Kidney capillary endothelial cell (primary cell): ENCODE measurements at regions not wholly inside any gene's neighbourhood (a gene's known extent, or its start where the extent isn't known, plus 50 kb on each side); places are given as distances from the start of the nearest gene placed in this dataset.
"Not testable (repeated sequence)": the region's sequence is repeated elsewhere in the genome, so short reads cannot be mapped to it uniquely, and the experiment has no call there.

ENCODE experiments used
- DNase-seq: peaks from one replicate; pipeline ENCODE4 v3.0.0-alpha.2; 2018; ENCODE audit warnings: low spot score

DNA sequence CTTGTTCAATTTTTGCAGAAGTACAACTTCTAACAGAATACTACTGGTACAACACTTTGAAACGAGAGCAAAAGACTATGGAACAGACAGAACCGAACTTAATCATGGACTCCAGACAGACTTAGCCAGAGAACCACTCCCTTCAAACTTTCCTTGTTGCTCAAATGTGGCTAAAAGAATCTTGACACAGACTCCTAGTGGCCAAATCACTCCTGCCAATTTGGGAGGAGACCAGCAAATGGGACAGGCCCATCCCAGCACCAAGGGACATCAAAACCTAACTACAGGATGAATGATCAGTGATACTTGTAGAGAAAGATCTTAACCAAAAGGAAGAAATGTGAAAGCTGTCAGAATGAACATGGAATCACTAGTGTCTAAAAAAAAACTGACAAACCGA, 154.0 kb downstream of the MATN1 start:
- DNase-seq, result no peak

- DNase-seq, result no peak
Measured at GRCh38 chr1:30562559-30562958, 160.8 kb downstream of the MATN1 start.

DNA sequence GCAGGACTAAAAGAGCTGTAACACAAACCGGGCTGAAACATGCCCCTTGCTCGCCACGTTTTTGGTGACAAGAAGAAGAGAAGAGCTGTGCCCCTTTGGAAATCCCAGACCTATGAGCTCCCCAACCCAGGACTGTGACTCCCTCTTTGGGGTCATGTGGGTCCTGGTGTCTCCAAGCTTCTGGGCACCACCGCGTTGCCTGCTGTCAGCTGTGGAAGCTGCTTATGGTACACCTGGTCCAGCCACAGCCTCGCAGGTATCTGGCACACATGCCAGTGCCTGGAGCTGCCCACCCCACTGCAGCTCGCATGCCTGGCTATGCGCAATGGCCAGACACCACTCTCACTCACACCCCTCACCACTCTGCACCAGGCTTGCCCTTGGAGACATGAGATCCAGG, 171.8 kb downstream of the MATN1 start:
- no peak for DNase-seq

- DNase-seq, result no peak
Measured at GRCh38 chr1:30550365-30551220, 172.8 kb downstream of the MATN1 start.

DNA sequence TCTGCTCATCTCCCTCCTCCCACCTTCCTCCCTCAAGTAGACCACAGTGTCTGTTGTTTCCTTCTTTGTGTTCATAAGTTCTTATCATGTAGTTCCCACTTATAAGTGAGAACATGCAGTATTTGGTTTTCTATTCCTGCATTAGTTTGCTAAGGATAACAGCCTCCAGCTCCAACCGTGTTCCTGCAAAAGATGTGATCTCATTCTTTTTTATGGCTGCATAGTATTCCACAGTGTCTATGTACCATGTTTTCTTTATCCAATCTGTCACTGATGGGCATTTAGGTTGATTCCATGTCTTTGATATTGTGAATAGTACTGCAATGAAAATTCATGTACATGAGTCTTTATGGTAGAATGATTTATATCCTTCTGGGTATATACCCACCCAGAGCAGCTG, 173.5 kb downstream of the MATN1 start:
- not testable (repeated sequence) for DNase-seq

- no peak for DNase-seq
Measured at GRCh38 chr1:30548294-30548693, 175.1 kb downstream of the MATN1 start.

GRCh38 chr1:30547326-30547725, 176.1 kb downstream of the MATN1 start:
- not testable (repeated sequence) for DNase-seq

DNA sequence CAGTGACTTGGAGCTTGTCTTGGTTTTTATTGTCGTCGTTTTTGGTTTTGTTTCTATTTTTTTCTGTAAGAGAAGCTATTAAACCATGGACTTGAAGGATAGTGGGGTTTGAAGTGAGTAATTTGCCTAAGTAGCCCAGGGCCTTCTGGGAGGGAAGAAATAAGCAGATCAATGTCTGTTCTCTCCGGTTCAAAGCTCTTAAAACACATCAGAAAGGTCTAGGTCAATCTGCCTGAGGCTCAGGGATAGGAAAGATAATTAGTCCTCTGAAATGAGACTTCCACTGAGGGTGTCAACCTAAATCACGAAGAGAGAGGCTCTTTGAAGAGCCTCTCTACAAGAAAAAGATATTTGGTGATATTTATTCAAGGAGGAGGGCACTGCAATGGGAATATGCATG, 178.0 kb downstream of the MATN1 start:
- DNase-seq, result no peak

GRCh38 chr1:30541721-30542485, 181.5 kb downstream of the MATN1 start:
- DNase-seq, result no peak

- no peak for DNase-seq
Measured at GRCh38 chr1:30540611-30541192, 182.7 kb downstream of the MATN1 start.

DNA sequence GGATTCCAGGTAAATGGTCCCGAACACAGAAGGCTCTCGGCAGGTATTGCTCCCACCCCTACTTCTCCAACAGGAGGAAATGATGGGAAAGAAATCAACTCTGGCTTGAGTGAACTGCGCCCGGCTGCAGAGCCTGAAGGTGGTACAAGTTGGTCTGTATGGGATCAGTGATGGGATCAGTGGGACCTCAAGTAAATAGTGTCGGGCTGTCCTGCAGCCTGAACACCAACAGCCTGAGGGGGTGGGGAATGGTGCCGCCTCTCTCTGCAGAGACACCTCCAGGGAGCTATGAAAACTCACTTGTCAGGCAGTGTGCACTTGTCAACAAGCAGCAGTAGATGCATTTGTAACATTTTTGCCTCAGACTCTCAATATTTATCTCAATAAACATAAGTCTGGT, 183.5 kb downstream of the MATN1 start:
- DNase-seq, result no peak

GRCh38 chr1:30538993-30539867, 184.2 kb downstream of the MATN1 start:
- no peak for DNase-seq

DNA sequence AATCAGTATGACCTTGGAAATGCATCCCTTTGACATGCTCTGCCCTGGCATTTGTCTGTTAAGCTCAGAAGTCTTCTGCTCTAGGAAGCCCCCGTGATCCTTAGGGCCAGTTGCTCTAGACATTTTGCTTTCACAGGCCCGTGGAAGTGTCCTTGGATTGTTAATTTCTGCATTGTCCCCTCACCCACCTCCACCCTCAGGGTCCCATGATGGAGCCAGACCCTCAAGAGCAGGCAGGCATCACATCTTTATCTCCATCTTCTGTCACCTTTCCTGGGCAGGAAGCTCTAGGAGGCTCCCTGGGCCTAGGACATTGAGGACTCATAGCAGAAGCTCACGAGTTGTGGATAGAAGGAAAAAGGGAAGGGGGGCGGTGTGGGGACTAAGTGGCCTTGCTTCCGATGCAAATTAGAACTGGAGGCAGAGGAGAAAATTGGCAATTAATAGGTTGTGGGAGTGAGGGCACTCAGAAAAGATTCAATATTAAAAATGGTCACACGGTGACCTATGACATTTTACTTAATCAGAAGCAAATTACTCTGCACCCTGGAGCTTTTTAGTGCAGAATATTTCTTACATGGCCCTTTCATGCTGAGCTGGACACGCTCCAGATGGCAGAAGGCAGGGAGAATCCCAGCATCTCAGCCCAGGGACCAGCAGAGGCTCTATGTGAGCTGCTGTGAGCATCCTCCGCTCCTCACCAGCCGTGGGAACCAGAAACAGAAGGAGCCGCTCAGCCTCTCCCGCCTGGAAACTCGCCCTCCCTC, 185.0 kb downstream of the MATN1 start:
- no peak for DNase-seq

GRCh38 chr1:30537279-30537678, 186.1 kb downstream of the MATN1 start:
- DNase-seq, result no peak

GRCh38 chr1:30536530-30536929, 186.9 kb downstream of the MATN1 start:
- DNase-seq, result no peak

GRCh38 chr1:30535595-30536325, 187.6 kb downstream of the MATN1 start:
- no peak for DNase-seq

DNA sequence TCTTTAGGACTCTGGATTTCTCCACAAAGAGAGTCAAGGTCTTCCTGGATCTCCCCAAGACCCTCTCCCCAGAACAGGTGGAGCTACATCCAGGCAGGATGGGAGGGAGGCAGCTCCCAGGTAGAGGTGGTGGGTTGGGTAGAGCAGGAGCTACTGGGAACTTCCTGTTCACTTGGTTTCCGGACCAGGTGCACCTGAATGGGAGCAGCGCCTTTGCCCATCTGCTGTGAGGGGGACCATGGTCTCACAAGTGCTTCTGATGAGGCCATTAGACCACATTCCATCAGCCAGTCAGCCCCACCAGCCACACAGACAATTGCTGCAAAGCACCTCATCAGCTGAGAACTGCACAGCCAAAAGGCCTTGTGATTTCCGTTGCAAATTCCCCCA, 188.8 kb downstream of the MATN1 start:
- no peak for DNase-seq

DNA sequence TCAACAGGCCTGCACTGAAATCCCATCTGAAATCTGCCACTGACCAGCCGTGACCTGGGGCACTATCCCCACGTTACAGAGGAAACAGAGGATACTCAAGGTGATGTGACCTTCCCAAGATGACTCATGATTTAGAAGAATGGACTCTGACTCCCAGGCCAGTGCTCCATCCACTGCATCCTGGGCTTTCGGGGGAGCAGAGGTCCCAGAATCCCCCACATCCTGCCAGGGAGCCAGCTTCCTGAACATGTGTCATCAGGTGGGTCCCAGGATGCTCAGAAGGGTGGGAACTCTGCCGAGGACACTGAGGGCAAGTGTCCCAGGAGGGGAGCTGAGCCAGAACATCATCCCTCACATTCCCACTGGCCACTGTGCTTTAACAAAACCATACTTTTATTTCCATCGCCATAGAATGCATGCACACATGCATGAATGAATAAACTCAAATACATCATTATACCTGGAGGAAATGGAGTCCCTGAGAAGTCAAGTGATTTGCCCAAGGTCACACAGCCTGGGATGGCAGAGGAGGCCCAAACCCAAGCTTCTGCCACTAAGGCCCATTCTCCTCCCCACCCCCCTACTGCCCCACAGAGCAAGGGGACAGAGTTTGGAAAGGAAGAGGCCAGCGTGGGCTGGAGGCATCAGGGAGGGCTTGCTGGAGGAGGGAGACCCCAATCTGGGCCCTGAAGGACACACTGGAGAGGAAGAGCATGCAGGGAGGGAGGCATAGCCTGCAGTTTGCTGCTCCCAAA, 189.4 kb downstream of the MATN1 start:
- DNase-seq, result no peak

- no peak for DNase-seq
Measured at GRCh38 chr1:30533141-30533540, 190.2 kb downstream of the MATN1 start.

- no peak for DNase-seq
Measured at GRCh38 chr1:30532621-30533020, 190.8 kb downstream of the MATN1 start.
